K562 (cell line): ENCODE measurements at regions not wholly inside any gene's neighbourhood (a gene's known extent, or its start where the extent isn't known, plus 50 kb on each side); places are given as distances from the start of the nearest gene placed in this dataset.

Source experiments
- EZH2 ChIP-seq: IDR thresholded peaks from 2 replicates; pipeline ENCODE4 v1.6.1; 2012; ENCODE audit warnings: low read depth, mild to moderate bottlenecking, inconsistent platforms, low read length, borderline replicate concordance
- NCOA2 ChIP-seq, 2 experiments: fragments of 450-650 bp; IDR thresholded peaks; 2 replicates each; pipeline ENCODE4 v1.6.1; 2018; ENCODE audit warnings: mild to moderate bottlenecking in 2 of 2, moderate library complexity in 1 of 2; ENCODE audit not compliant: partially characterized antibody in 2 of 2
- NFE2L1 ChIP-seq: fragments of 450-650 bp; IDR thresholded peaks from 2 replicates; pipeline ENCODE4 v1.6.1; 2016; ENCODE audit warnings: missing genetic modification characterization, low read depth, mild to moderate bottlenecking, missing compliant biosample characterization, moderate library complexity, borderline replicate concordance
- RCOR1 ChIP-seq, 2 experiments: IDR thresholded peaks; 2 replicates each; pipeline ENCODE4 v1.6.1; 2012; ENCODE audit warnings: low read depth in 2 of 2, low read length in 2 of 2, borderline replicate concordance in 1 of 2, improper control_type of control experiment in 1 of 2
- TBP ChIP-seq: optimal IDR thresholded peaks from 2 replicates; pipeline ENCODE3; 2011; ENCODE audit warnings: low read depth, low read length, improper control_type of control experiment
- ZBED1 ChIP-seq: IDR thresholded peaks from 2 replicates; pipeline ENCODE4 v1.6.1; 2014
- ZBTB17 ChIP-seq: fragments of 450-650 bp; formaldehyde crosslinking; IDR thresholded peaks from 2 replicates; pipeline ENCODE4 v1.4.0; 2020; ENCODE audit warnings: mild to moderate bottlenecking
- ZFP36 ChIP-seq: fragments of 150-350 bp; IDR thresholded peaks from 2 replicates; pipeline ENCODE4 v1.6.1; 2018; ENCODE audit warnings: low read length, low read depth; ENCODE audit not compliant: partially characterized antibody
- ZNF232 ChIP-seq: sonication (generic); formaldehyde crosslinking; IDR thresholded peaks from 2 replicates; pipeline ENCODE4 v1.8.0; 2022; ENCODE audit warnings: mild to moderate bottlenecking, missing genetic modification reagents
- ZNF696 ChIP-seq: fragments of 250-450 bp; sonication (Bioruptor Pico); conservative IDR thresholded peaks from 2 replicates; pipeline ENCODE4 v1.4.0; 2020; ENCODE audit warnings: mild to moderate bottlenecking, moderate library complexity
- ZSCAN29 ChIP-seq: fragments of 450-650 bp; IDR thresholded peaks from 2 replicates; pipeline ENCODE4 v1.6.1; 2017
- TF ChIP-seq, protein P1 (sequence below): fragments of 250-450 bp; sonication (Bioruptor Pico); IDR thresholded peaks from 2 replicates; pipeline ENCODE4 v1.5.0; 2020; ENCODE audit warnings: mild to moderate bottlenecking
- TF ChIP-seq, protein P2 (sequence below): fragments of 250-450 bp; sonication (Bioruptor Pico); IDR thresholded peaks from 2 replicates; pipeline ENCODE4 v1.5.0; 2022; ENCODE audit warnings: mild to moderate bottlenecking
- TF ChIP-seq, protein P3 (sequence below), 3 experiments: IDR thresholded peaks in 2 of 3; conservative IDR thresholded peaks in 1 of 3; 2 replicates each; pipeline ENCODE4 v1.5.1; 2011 to 2012; ENCODE audit warnings: low read length in 3 of 3, mild to moderate bottlenecking in 3 of 3, control low read depth in 2 of 3, improper control_type of control experiment in 1 of 3, inconsistent platforms in 1 of 3, low read depth in 1 of 3, mixed read lengths in 1 of 3, moderate library complexity in 1 of 3; ENCODE audit not compliant: insufficient read depth in 2 of 3

DNA sequence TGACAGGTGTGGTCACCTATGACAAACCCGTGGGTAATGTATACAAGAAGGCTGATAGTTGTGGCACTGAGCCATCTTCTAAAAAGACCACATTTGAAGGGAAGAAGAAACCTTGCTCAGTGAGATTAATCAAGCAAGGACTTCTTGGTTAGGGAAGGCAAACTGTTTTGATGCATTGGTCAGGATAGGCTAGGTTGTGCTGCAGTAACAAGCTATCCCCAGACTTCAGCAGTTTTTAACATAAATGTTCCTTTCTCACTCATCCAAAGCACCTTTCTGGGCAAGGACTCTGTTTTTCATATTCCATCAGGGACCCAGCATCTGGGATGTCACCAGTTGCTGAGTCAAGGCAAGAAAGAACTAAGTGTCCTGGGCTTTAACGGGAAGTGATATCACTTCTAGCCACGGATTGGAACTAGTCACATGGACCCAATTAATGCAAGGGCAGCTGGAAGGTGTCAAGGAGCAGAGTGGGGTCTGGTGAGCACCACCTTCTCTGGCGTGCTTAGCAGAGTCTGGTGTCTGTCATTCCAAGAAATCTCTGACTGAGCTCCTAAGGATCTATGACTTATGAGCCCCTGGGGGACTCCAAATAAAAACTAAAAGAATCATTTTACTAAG, 52.0 kb upstream of the CCL2 start:
- TF ChIP-seq NCOA2 (IDR thresholded peaks at IDR 0.05; ENCODE audit: partially characterized antibody in 2 of 2) (no peak), ZNF696 (CRISPR knock-in tag) (no peak), RCOR1 (IDR thresholded peaks at IDR 0.05; ENCODE audit: borderline replicate concordance in 1 of 2, low read depth in 2 of 2, low read length in 2 of 2) (no peak), ZNF232 (CRISPR knock-in tag) (no peak), TBP (no peak), ZBTB17 (CRISPR knock-in tag) (no peak), EZH2 (no peak), NFE2L1 (no peak), ZSCAN29 (no peak), ZFP36 (no peak), ZBED1 (no peak)
- TF ChIP-seq, protein P1, sequence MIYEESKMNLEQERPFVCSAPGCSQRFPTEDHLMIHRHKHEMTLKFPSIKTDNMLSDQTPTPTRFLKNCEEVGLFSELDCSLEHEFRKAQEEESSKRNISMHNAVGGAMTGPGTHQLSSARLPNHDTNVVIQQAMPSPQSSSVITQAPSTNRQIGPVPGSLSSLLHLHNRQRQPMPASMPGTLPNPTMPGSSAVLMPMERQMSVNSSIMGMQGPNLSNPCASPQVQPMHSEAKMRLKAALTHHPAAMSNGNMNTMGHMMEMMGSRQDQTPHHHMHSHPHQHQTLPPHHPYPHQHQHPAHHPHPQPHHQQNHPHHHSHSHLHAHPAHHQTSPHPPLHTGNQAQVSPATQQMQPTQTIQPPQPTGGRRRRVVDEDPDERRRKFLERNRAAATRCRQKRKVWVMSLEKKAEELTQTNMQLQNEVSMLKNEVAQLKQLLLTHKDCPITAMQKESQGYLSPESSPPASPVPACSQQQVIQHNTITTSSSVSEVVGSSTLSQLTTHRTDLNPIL: no peak
- TF ChIP-seq, protein P2, sequence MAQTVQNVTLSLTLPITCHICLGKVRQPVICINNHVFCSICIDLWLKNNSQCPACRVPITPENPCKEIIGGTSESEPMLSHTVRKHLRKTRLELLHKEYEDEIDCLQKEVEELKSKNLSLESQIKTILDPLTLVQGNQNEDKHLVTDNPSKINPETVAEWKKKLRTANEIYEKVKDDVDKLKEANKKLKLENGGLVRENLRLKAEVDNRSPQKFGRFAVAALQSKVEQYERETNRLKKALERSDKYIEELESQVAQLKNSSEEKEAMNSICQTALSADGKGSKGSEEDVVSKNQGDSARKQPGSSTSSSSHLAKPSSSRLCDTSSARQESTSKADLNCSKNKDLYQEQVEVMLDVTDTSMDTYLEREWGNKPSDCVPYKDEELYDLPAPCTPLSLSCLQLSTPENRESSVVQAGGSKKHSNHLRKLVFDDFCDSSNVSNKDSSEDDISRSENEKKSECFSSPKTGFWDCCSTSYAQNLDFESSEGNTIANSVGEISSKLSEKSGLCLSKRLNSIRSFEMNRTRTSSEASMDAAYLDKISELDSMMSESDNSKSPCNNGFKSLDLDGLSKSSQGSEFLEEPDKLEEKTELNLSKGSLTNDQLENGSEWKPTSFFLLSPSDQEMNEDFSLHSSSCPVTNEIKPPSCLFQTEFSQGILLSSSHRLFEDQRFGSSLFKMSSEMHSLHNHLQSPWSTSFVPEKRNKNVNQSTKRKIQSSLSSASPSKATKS (CRISPR knock-in tag): no peak
- TF ChIP-seq, protein P3, sequence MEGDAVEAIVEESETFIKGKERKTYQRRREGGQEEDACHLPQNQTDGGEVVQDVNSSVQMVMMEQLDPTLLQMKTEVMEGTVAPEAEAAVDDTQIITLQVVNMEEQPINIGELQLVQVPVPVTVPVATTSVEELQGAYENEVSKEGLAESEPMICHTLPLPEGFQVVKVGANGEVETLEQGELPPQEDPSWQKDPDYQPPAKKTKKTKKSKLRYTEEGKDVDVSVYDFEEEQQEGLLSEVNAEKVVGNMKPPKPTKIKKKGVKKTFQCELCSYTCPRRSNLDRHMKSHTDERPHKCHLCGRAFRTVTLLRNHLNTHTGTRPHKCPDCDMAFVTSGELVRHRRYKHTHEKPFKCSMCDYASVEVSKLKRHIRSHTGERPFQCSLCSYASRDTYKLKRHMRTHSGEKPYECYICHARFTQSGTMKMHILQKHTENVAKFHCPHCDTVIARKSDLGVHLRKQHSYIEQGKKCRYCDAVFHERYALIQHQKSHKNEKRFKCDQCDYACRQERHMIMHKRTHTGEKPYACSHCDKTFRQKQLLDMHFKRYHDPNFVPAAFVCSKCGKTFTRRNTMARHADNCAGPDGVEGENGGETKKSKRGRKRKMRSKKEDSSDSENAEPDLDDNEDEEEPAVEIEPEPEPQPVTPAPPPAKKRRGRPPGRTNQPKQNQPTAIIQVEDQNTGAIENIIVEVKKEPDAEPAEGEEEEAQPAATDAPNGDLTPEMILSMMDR (IDR thresholded peaks at IDR 0.05 in 2 of 3, conservative IDR thresholded peaks at IDR 0.05 in 1 of 3; ENCODE audit: insufficient read depth in 2 of 3, low read depth in 1 of 3, low read length in 3 of 3): no peak
